OCI-LY3 (cell line): ENCODE measurements at regions not wholly inside any gene's neighbourhood (a gene's known extent, or its start where the extent isn't known, plus 50 kb on each side); places are given as distances from the start of the nearest gene placed in this dataset.

ENCODE experiments used
- H2AFZ ChIP-seq: fragments of 200-600, 300-600 bp; shearing (Covaris generic); 2 replicates; pipeline ENCODE4 v1.6.0; 2014; ENCODE audit warnings: antibody characterized with exemption, low read depth, low read length
- H3K27ac ChIP-seq: fragments of 200-600, 300-600 bp; sonication (generic); 2 replicates; pipeline ENCODE4 v1.5.1; 2014; ENCODE audit warnings: mild to moderate bottlenecking, low read length, moderate library complexity, mixed read lengths
- H3K27me3 ChIP-seq: fragments of 200-600, 300-600 bp; sonication (generic); 2 replicates; pipeline ENCODE4 v1.6.1; 2014; ENCODE audit warnings: low read depth, low read length, mixed read lengths
- H3K36me3 ChIP-seq: fragments of 200-600, 300-600 bp; sonication (generic); replicated peaks from 2 replicates; pipeline ENCODE3; 2014; ENCODE audit warnings: low read depth, low read length, mixed read lengths
- H3K4me1 ChIP-seq: fragments of 300-600, 200-600 bp; sonication (generic); 2 replicates; pipeline ENCODE4 v1.6.1; 2014; ENCODE audit warnings: low read length, mixed read lengths
- H3K4me2 ChIP-seq: fragments of 200-600, 300-600 bp; sonication (generic); 2 replicates; pipeline ENCODE4 v1.6.1; 2014; ENCODE audit warnings: low read length, mixed read lengths
- H3K4me3 ChIP-seq: fragments of 300-600, 200-600 bp; sonication (generic); 2 replicates; pipeline ENCODE4 v1.5.1; 2014; ENCODE audit warnings: antibody characterized with exemption, mild to moderate bottlenecking, low read length, moderate library complexity
- H3K79me2 ChIP-seq: fragments of 300-600, 200-600 bp; shearing (Covaris generic); 2 replicates; pipeline ENCODE4 v1.6.1; 2014; ENCODE audit warnings: mild to moderate bottlenecking, low read length, mixed read lengths
- H3K9ac ChIP-seq: fragments of 300-600, 200-600 bp; shearing (Covaris generic); 2 replicates; pipeline ENCODE4 v1.6.0; 2014; ENCODE audit warnings: mild to moderate bottlenecking, low read length, moderate library complexity
- H3K9me3 ChIP-seq: fragments of 200-600, 300-600 bp; shearing (Covaris generic); 2 replicates; pipeline ENCODE4 v1.6.1; 2014; ENCODE audit warnings: low read length, mixed read lengths; ENCODE audit not compliant: insufficient read depth
- H4K20me1 ChIP-seq: fragments of 200-600, 300-600 bp; sonication (generic); 2 replicates; pipeline ENCODE4 v1.6.1; 2016; ENCODE audit warnings: low read length, mixed read lengths; ENCODE audit not compliant: insufficient read depth
- EZH2phosphoT487 ChIP-seq: fragments of 200-600 bp; shearing (Covaris generic); IDR thresholded peaks from 2 replicates; pipeline ENCODE4 v1.6.1; 2018; ENCODE audit warnings: antibody characterized with exemption, mixed run types, low read depth
- TF ChIP-seq, protein P1 (sequence below): fragments of 200-600, 300-600 bp; sonication (generic); IDR thresholded peaks from 2 replicates; pipeline ENCODE4 v1.5.1; 2014; ENCODE audit warnings: antibody characterized with exemption, low read length, low read depth

DNA sequence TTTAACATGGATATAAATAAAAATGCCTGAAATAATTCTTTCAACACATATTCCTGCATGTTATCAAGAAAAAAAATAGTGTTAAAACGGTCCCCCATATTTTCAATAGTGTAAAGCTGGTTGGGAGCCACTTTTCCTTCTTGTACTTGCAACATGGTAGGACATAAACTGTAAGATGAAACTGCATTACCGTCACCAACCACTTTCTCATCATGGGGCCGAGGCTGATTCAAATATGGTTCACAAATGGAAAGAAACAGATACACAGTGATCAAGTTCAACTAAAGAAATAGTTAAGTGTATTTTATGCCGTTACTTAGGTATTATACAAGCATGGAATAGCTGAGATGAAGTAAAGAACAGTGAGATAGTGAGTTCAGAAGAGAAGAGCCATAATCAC is 360.7 kb downstream of the ZEB2 start:
- Histone ChIP-seq H3K4me1 (peaks cover 14% of the 10 kb centered on the region), H3K79me2 (no peaks in the 10 kb centered on the region), H3K9me3 (no peaks in the 10 kb centered on the region), H3K9ac (no peak overlapping the region), H3K4me2 (no peak overlapping the region), H2AFZ (no peak overlapping the region), H3K27me3 (no peaks in the 10 kb centered on the region), H3K27ac (no peak overlapping the region), H3K36me3 (no peaks in the 10 kb centered on the region), H3K4me3 (no peak overlapping the region), H4K20me1 (no peaks in the 10 kb centered on the region)
- no peak for TF ChIP-seq EZH2phosphoT487
- TF ChIP-seq, protein P1, sequence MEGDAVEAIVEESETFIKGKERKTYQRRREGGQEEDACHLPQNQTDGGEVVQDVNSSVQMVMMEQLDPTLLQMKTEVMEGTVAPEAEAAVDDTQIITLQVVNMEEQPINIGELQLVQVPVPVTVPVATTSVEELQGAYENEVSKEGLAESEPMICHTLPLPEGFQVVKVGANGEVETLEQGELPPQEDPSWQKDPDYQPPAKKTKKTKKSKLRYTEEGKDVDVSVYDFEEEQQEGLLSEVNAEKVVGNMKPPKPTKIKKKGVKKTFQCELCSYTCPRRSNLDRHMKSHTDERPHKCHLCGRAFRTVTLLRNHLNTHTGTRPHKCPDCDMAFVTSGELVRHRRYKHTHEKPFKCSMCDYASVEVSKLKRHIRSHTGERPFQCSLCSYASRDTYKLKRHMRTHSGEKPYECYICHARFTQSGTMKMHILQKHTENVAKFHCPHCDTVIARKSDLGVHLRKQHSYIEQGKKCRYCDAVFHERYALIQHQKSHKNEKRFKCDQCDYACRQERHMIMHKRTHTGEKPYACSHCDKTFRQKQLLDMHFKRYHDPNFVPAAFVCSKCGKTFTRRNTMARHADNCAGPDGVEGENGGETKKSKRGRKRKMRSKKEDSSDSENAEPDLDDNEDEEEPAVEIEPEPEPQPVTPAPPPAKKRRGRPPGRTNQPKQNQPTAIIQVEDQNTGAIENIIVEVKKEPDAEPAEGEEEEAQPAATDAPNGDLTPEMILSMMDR = no peak

- no peak overlapping the region for H3K4me3 ChIP-seq
- H3K9me3 ChIP-seq = no peaks in the 10 kb centered on the region
- H3K9ac ChIP-seq = no peak overlapping the region
- H2AFZ ChIP-seq = no peak overlapping the region
- H3K4me1 ChIP-seq = peaks cover 15% of the 10 kb centered on the region
- H3K79me2 ChIP-seq = no peaks in the 10 kb centered on the region
- no peaks in the 10 kb centered on the region for H4K20me1 ChIP-seq
- TF ChIP-seq, protein P1 = no peak
- no peak for TF ChIP-seq EZH2phosphoT487
- H3K4me2 ChIP-seq = no peak overlapping the region
- no peak overlapping the region for H3K27ac ChIP-seq
- no peaks in the 10 kb centered on the region for H3K27me3 ChIP-seq
- H3K36me3 ChIP-seq = no peaks in the 10 kb centered on the region
These were observed 361.8 kb downstream of the ZEB2 start for GRCh38 chr2:144158096-144158495.

- H3K4me2 ChIP-seq = no peak overlapping the region
- H3K4me3 ChIP-seq = no peak overlapping the region
- no peak overlapping the region for H3K27ac ChIP-seq
- H3K9ac ChIP-seq = no peak overlapping the region
- no peaks in the 10 kb centered on the region for H3K79me2 ChIP-seq
- no peaks in the 10 kb centered on the region for H4K20me1 ChIP-seq
- H3K27me3 ChIP-seq = no peaks in the 10 kb centered on the region
- H3K36me3 ChIP-seq = no peaks in the 10 kb centered on the region
- TF ChIP-seq, protein P1 = no peak
- no peak for TF ChIP-seq EZH2phosphoT487
- H3K9me3 ChIP-seq = no peaks in the 10 kb centered on the region
- peaks cover 23% of the 10 kb centered on the region for H3K4me1 ChIP-seq
- H2AFZ ChIP-seq = no peak overlapping the region
These were observed 362.9 kb downstream of the ZEB2 start for GRCh38 chr2:144156736-144157640.

- no peak overlapping the region for H3K27ac ChIP-seq
- H3K9me3 ChIP-seq = no peaks in the 10 kb centered on the region
- no peak overlapping the region for H2AFZ ChIP-seq
- H3K79me2 ChIP-seq = no peaks in the 10 kb centered on the region
- H3K27me3 ChIP-seq = no peaks in the 10 kb centered on the region
- H3K4me1 ChIP-seq = peaks cover 28% of the 10 kb centered on the region
- no peak overlapping the region for H3K9ac ChIP-seq
- H3K36me3 ChIP-seq = no peaks in the 10 kb centered on the region
- no peak overlapping the region for H3K4me3 ChIP-seq
- no peak overlapping the region for H3K4me2 ChIP-seq
- no peaks in the 10 kb centered on the region for H4K20me1 ChIP-seq
- TF ChIP-seq EZH2phosphoT487 = no peak
- TF ChIP-seq, protein P1 = no peak
These were observed 365.7 kb downstream of the ZEB2 start for GRCh38 chr2:144154205-144154604.
